ENCODE measurements at regions not wholly inside any gene's neighbourhood (a gene's known extent, or its start where the extent isn't known, plus 50 kb on each side); places are given as distances from the start of the nearest gene placed in this dataset.
"Not testable (repeated sequence)": the region's sequence is repeated elsewhere in the genome, so short reads cannot be mapped to it uniquely, and the experiment has no call there.

- Histone ChIP-seq H3K27me3 (ENCODE audit: control insufficient read depth, low read length) (no peaks in the 10 kb centered on the region), H3K27ac (ENCODE audit: low read depth, low read length) (no peak overlapping the region), H3K9me2 (replicated peaks; ENCODE audit: control insufficient read depth, low read length) (no peaks in the 10 kb centered on the region), H4K20me1 (ENCODE audit: control insufficient read depth, insufficient read depth, low read depth, low read length) (no peaks in the 10 kb centered on the region), H3K36me3 (ENCODE audit: control insufficient read depth, low read length) (no peaks in the 10 kb centered on the region), H3K9me3 (ENCODE audit: control insufficient read depth, insufficient read depth, low read length) (no peaks in the 10 kb centered on the region), H3K4me3 (ENCODE audit: low read length) (no peak overlapping the region), H3K79me2 (ENCODE audit: control insufficient read depth, low read length) (no peaks in the 10 kb centered on the region), H3F3A (ENCODE audit: control insufficient read depth, insufficient read depth) (no peaks in the 10 kb centered on the region), H3K4me1 (ENCODE audit: control insufficient read depth, low read length) (no peaks in the 10 kb centered on the region), H3K4me2 (ENCODE audit: low read length) (no peak overlapping the region)
- TF ChIP-seq CTCF (IDR thresholded peaks at IDR 0.05; ENCODE audit: low read depth, low read length, poor library complexity, severe bottlenecking) (no peak), EZH2phosphoT487 (IDR thresholded peaks at IDR 0.05; ENCODE audit: borderline replicate concordance, low read length) (no peak)
Measured at GRCh38 chr20:22523128-22523498, 61.3 kb downstream of the FOXA2 start.

GRCh38 chr20:22522701-22523100 is 61.7 kb downstream of the FOXA2 start:
- H3K36me3 ChIP-seq (ENCODE audit: control insufficient read depth, low read length) = no peaks in the 10 kb centered on the region
- no peaks in the 10 kb centered on the region for H3K27me3 ChIP-seq (ENCODE audit: control insufficient read depth, low read length)
- H3K79me2 ChIP-seq (ENCODE audit: control insufficient read depth, low read length) = no peaks in the 10 kb centered on the region
- H3F3A ChIP-seq (ENCODE audit: control insufficient read depth, insufficient read depth) = no peaks in the 10 kb centered on the region
- H3K9me3 ChIP-seq (ENCODE audit: control insufficient read depth, insufficient read depth, low read length) = no peaks in the 10 kb centered on the region
- H4K20me1 ChIP-seq (ENCODE audit: control insufficient read depth, insufficient read depth, low read depth, low read length) = no peaks in the 10 kb centered on the region
- H3K9me2 ChIP-seq (replicated peaks; ENCODE audit: control insufficient read depth, low read length) = no peaks in the 10 kb centered on the region
- H3K4me2 ChIP-seq (ENCODE audit: low read length) = no peak overlapping the region
- H3K4me1 ChIP-seq (ENCODE audit: control insufficient read depth, low read length) = no peaks in the 10 kb centered on the region
- no peak overlapping the region for H3K4me3 ChIP-seq (ENCODE audit: low read length)
- no peak for TF ChIP-seq CTCF (IDR thresholded peaks at IDR 0.05; ENCODE audit: low read depth, low read length, poor library complexity, severe bottlenecking)
- no peak for TF ChIP-seq EZH2phosphoT487 (IDR thresholded peaks at IDR 0.05; ENCODE audit: borderline replicate concordance, low read length)
- H3K27ac ChIP-seq (ENCODE audit: low read depth, low read length) = no peak overlapping the region

GRCh38 chr20:22521940-22522339 is 62.4 kb downstream of the FOXA2 start:
- not testable (repeated sequence) for H3K79me2 ChIP-seq (ENCODE audit: control insufficient read depth, low read length); H3K27me3 ChIP-seq (ENCODE audit: control insufficient read depth, low read length); H3K4me1 ChIP-seq (ENCODE audit: control insufficient read depth, low read length); H4K20me1 ChIP-seq (ENCODE audit: control insufficient read depth, insufficient read depth, low read depth, low read length); H3K27ac ChIP-seq (ENCODE audit: low read depth, low read length); H3K9me3 ChIP-seq (ENCODE audit: control insufficient read depth, insufficient read depth, low read length); H3K4me2 ChIP-seq (ENCODE audit: low read length); H3K4me3 ChIP-seq (ENCODE audit: low read length); H3K36me3 ChIP-seq (ENCODE audit: control insufficient read depth, low read length); H3K9me2 ChIP-seq (replicated peaks; ENCODE audit: control insufficient read depth, low read length); H3F3A ChIP-seq (ENCODE audit: control insufficient read depth, insufficient read depth)

GRCh38 chr20:22520381-22520780 is 64.0 kb downstream of the FOXA2 start:
- Histone ChIP-seq H3K27ac (ENCODE audit: low read depth, low read length) (no peak overlapping the region), H3K4me1 (ENCODE audit: control insufficient read depth, low read length) (no peaks in the 10 kb centered on the region), H3K4me2 (ENCODE audit: low read length) (no peak overlapping the region), H3K9me3 (ENCODE audit: control insufficient read depth, insufficient read depth, low read length) (no peaks in the 10 kb centered on the region), H4K20me1 (ENCODE audit: control insufficient read depth, insufficient read depth, low read depth, low read length) (no peaks in the 10 kb centered on the region), H3K4me3 (ENCODE audit: low read length) (no peak overlapping the region), H3F3A (ENCODE audit: control insufficient read depth, insufficient read depth) (no peaks in the 10 kb centered on the region), H3K79me2 (ENCODE audit: control insufficient read depth, low read length) (no peaks in the 10 kb centered on the region), H3K36me3 (ENCODE audit: control insufficient read depth, low read length) (no peaks in the 10 kb centered on the region), H3K9me2 (replicated peaks; ENCODE audit: control insufficient read depth, low read length) (no peaks in the 10 kb centered on the region), H3K27me3 (ENCODE audit: control insufficient read depth, low read length) (no peaks in the 10 kb centered on the region)
- TF ChIP-seq CTCF (IDR thresholded peaks at IDR 0.05; ENCODE audit: low read depth, low read length, poor library complexity, severe bottlenecking) (no peak), EZH2phosphoT487 (IDR thresholded peaks at IDR 0.05; ENCODE audit: borderline replicate concordance, low read length) (no peak)

Measured in DOHH2 (cell line).